ENCODE measurements at regions not wholly inside any gene's neighbourhood (a gene's known extent, or its start where the extent isn't known, plus 50 kb on each side); places are given as distances from the start of the nearest gene placed in this dataset.

DNA sequence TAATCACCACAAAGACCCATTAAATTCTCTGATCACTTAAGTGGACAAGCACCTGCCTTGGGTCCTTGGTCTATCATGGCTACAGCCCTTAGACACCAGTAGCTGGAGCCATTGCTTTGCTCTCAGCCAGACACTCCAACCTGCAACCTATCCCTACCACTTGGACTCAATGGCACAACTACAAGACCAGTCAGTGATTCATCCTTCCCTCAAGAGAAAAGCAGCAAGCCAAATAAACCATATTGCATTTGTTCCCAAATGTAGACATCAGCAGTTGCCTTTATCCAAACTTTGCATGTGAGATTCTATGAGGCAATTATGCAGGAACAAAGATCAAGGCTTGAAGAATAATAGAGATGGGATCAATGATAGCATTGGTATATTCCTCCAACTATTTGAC is 263.4 kb downstream of the HHIPL2 start:
- no peak for DNase-seq

DNA sequence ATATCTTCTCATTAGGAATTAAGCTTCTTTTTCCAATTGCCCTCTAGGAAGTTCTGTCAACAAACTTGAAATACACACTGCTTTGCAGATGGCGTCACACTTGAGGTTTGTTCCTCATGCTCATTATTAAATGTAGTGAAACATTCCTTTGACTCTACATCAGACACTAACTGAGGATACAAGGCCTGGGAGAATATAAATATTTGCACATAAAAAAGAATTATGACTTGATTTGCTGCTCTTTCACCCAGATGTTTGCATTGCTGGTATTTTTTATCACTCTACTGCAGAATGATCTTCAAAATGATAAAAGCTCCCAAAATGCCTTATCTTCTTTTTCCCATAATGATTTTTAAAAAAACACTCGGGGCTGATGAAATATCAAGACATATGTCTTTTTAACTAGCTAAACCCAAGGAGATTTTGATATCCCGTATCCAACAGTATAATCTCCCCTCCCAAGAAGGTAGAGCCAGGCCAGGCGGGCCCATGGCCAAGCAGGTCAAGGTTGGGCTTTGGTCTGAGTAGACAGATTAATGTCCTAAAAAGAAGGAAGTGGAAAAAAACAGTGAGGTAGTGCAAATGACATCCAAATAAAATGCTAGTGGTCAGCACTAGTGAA is 264.6 kb downstream of the HHIPL2 start:
- no peak for DNase-seq

GRCh38 chr1:222279591-222279990 is 268.3 kb downstream of the HHIPL2 start:
- DNase-seq = no peak

- DNase-seq = no peak
Observed at GRCh38 chr1:222278501-222278900, 269.4 kb downstream of the HHIPL2 start.

DNA sequence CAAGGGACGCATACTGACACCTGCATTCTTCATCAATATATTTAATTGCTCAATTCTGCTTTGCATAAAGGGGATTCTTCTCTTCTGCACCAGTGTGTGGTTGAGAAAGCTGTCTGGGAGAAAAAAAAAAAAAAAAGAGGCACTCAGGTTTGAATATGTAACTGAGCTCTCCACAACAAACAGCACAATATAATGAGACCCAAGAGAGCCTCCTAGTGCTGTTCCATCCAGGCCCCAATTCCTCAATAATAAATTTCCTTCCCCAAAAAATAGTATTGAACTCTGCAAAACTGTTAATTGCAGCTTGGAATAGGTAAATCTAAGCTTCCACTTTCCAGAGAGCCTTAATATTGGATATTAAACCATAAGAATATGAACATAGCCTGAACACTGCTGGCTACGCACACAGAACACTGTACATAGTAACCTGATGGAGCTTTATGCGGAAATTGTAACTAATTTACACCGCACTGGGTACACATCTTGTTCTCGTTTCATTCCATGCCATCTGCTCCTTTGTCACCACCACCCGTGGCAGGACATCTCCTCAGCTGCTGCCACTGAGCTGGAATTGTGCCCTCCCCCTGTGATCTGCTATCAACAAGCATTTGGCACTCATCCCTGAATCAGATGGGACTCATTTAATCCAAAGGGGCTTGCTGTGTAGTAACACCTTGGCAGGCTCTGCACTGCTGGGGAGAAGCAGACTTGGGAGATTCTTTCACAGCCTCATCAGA is 272.0 kb downstream of the HHIPL2 start:
- no peak for DNase-seq

- no peak for DNase-seq
Observed at GRCh38 chr1:222275001-222275728, 272.7 kb downstream of the HHIPL2 start.

DNA sequence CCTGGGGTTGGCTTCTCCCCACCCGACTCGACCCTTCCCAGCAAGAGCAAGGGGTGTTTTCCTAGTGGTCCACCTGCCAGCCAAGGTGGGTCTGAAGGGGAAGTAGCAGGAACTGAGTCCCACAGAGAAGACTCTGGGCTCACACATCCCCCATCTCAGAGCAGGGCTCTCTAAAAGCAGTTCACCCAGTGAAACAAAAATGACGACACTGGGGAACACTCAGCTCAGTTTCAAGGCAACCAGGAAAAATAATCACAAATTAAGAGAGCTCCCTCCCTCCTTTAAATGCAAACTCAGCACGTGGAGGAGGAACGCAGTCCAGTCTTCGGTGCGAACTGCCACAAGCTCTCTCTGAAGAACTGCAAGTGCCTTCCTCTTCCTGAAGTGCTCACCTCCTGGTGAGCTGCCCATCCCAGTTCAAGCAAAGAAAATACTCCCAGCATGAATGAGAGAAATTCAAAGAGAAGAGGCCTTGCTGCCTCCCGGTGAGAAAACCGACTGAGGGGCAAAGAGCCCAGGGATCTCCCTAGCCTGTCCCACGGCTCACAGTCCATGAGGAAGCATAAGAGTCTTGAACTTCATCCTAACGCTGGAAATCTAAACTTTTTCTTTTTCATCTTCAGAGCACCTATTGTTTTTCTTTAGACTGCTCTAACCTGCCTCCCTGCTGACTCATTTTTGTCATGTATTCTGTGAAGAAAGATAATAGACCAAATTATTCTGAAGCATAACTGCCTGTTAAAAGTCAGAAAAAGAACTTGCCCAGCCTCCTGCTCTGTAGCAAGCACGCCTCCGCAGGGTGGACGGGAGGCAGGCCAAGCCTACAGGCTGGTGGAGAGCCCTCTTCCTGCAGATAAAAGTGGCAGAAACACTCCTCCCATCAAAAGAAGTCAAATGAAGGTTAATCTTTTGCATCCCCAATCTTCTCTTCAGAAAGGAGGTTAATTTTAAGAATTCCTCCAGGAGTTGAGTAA is 281.4 kb downstream of the HHIPL2 start:
- DNase-seq = no peak

DNA sequence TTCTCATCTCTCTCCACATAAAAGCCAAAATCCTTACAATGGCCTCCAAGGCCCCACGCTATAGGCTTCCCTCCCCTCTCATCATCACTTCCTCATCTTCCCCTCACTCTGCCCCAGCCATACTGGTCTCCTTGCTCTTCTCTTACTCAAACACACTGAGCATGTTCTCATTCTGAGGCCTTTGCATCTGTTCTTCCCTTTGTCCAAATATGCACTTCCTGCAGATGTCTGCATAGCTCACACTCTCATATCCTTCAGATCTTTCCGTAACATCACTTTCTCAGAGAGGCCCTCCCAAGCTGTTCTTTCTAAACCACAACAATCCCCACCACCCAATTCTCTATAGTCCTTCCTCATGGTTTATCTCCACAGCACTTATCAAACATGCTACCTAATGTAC is 284.1 kb downstream of the HHIPL2 start:
- DNase-seq = no peak

DNA sequence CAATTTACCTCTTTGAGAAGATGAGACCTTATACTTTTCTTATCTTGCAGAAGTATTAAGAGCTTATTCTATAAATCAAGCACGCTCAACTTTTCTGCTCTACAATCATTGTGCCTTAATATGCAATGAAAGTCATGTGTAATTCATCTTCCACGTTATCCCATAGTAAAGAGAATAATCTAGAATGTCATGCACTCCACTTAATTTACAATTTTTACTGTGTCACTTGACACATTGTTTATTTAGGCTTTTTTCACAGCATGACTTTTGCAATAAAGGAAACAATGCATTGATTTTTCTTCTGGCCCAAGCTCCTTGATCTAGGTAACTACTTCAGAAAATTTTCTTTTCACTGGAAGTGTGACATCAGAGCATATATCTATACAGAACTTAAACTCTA is 290.9 kb downstream of the HHIPL2 start:
- no peak for DNase-seq

DNA sequence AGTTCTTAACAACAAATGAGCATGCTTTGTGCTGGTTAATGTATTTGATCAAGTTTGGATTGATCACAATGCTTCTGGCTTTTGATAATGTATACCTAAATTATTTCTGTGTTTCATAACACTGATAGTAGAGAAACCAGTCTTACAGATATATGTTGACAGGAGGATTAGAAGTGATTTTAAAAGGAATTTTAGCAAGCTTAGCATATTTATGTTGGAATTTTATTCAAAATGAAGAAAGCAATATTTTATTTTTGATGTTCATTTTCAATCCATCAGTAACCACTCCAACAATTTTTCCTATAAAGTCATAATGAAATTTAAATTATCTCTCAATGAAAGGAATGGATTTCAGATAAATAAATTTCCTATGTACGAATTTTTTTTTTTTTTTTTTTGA is 291.8 kb downstream of the HHIPL2 start:
- no peak for DNase-seq

GRCh38 chr1:222252788-222253187 is 295.1 kb downstream of the HHIPL2 start:
- DNase-seq = no peak

DNA sequence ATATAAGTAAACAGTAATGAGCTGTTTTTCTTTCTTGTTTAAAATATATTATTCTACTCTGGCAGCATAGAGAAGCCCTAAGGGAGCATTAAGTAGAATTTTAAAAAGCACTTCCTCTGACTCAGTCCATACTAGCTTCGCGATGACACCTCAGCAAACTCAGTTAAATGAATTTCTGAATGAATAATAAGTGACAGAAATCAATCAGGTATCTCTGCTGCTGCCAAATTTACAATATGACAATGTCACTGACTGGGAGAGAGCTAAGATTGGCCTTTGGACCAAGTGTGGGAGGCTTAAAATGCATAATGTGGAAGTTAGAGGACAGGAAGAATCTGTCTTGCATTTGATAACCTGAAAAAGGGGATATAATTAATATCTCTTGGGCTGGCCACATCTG is 296.1 kb downstream of the HHIPL2 start:
- no peak for DNase-seq

- DNase-seq = no peak
Observed at GRCh38 chr1:222250376-222250775, 297.5 kb downstream of the HHIPL2 start.

GRCh38 chr1:222247811-222248310 is 300.0 kb downstream of the HHIPL2 start:
- DNase-seq = no peak

- DNase-seq = no peak
Observed at GRCh38 chr1:222247081-222247480, 300.8 kb downstream of the HHIPL2 start.

- DNase-seq = no peak
Observed at GRCh38 chr1:222243902-222244301, 304.0 kb downstream of the HHIPL2 start.

- no peak for DNase-seq
Observed at GRCh38 chr1:222242492-222242891, 305.4 kb downstream of the HHIPL2 start.

- no peak for DNase-seq
Observed at GRCh38 chr1:222241410-222241809, 306.5 kb downstream of the HHIPL2 start.

DNA sequence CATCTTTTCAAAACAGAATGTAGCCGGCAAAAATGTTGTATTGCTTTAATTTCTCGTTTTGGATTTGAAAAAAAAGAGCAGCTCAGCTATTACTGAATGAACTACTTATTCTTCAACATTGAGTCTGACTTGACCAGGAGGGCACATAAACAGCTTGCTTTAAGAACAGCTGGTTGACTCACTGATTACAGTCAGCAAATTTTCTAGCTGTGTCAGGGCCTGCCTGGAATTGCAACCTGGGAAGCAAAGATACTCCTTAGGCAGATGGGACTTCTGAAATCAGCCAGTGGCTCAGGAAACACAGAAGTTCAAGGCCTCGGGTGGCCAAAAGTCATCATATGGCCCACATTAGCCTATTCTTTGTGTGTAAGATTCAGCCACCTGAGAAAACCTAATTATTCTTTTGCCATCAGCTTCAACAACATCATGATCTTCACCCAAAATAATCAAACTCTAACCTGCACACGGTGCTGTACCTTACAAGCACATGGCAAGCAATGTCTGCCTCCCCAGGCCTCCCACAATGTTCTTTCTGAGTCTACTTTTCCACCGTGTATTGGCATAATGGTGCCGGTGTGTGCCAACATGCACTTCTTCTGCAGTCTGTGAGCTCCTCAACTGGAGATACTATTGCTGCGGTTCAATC is 307.2 kb downstream of the HHIPL2 start:
- no peak for DNase-seq

GRCh38 chr1:222239130-222239529 is 308.8 kb downstream of the HHIPL2 start:
- DNase-seq = no peak

GRCh38 chr1:222234351-222234750 is 313.6 kb downstream of the HHIPL2 start:
- no peak for DNase-seq

Measured in effector CD8-positive, alpha-beta T cell (primary cell).